ENCODE measurements at regions not wholly inside any gene's neighbourhood (a gene's known extent, or its start where the extent isn't known, plus 50 kb on each side); places are given as distances from the start of the nearest gene placed in this dataset.

- no peaks in the 10 kb centered on the region for H3K4me1 ChIP-seq (ENCODE audit: control insufficient read depth, insufficient read depth, low read length)
- no peak overlapping the region for H3K27ac ChIP-seq (ENCODE audit: insufficient read depth, low read depth, low read length, poor library complexity, severe bottlenecking)
- 53 to 56% methylated on average over 6 of the region's 6 CpGs for WGBS, 2 experiments
- H3K4me3 ChIP-seq (ENCODE audit: insufficient read depth, low read depth, low read length): no peak overlapping the region
- no peaks in the 10 kb centered on the region for H3K36me3 ChIP-seq (ENCODE audit: control insufficient read depth, insufficient read depth, low read length)
- no peaks in the 10 kb centered on the region for H3K9me3 ChIP-seq (ENCODE audit: control insufficient read depth, low read length)
- H3K27me3 ChIP-seq (ENCODE audit: control insufficient read depth, insufficient read depth, low read length, poor library complexity, severe bottlenecking): no peaks in the 10 kb centered on the region
Measured at GRCh38 chrX:40272776-40273175, 175.0 kb upstream of the BCOR start.

- Histone ChIP-seq H3K4me1 (ENCODE audit: control insufficient read depth, insufficient read depth, low read length) (peaks cover 5% of the 10 kb centered on the region), H3K27me3 (ENCODE audit: control insufficient read depth, insufficient read depth, low read length, poor library complexity, severe bottlenecking) (no peaks in the 10 kb centered on the region), H3K4me3 (ENCODE audit: insufficient read depth, low read depth, low read length) (no peak overlapping the region), H3K27ac (ENCODE audit: insufficient read depth, low read depth, low read length, poor library complexity, severe bottlenecking) (no peak overlapping the region), H3K36me3 (ENCODE audit: control insufficient read depth, insufficient read depth, low read length) (no peaks in the 10 kb centered on the region), H3K9me3 (ENCODE audit: control insufficient read depth, low read length) (no peaks in the 10 kb centered on the region)
- 65 to 70% methylated on average over 8 to 9 of the region's 9 CpGs for WGBS, 2 experiments
Measured at GRCh38 chrX:40272141-40272540, 174.4 kb upstream of the BCOR start.

GRCh38 chrX:40268188-40268520, 170.4 kb upstream of the BCOR start:
- Histone ChIP-seq H3K36me3 (ENCODE audit: control insufficient read depth, insufficient read depth, low read length) (no peaks in the 10 kb centered on the region), H3K27me3 (ENCODE audit: control insufficient read depth, insufficient read depth, low read length, poor library complexity, severe bottlenecking) (no peaks in the 10 kb centered on the region), H3K27ac (ENCODE audit: insufficient read depth, low read depth, low read length, poor library complexity, severe bottlenecking) (no peak overlapping the region), H3K9me3 (ENCODE audit: control insufficient read depth, low read length) (no peaks in the 10 kb centered on the region), H3K4me3 (ENCODE audit: insufficient read depth, low read depth, low read length) (no peak overlapping the region), H3K4me1 (ENCODE audit: control insufficient read depth, insufficient read depth, low read length) (peaks cover 9% of the 10 kb centered on the region)
- 91 to 100% methylated on average over 1 to 4 of the region's 4 CpGs for WGBS, 2 experiments

DNA sequence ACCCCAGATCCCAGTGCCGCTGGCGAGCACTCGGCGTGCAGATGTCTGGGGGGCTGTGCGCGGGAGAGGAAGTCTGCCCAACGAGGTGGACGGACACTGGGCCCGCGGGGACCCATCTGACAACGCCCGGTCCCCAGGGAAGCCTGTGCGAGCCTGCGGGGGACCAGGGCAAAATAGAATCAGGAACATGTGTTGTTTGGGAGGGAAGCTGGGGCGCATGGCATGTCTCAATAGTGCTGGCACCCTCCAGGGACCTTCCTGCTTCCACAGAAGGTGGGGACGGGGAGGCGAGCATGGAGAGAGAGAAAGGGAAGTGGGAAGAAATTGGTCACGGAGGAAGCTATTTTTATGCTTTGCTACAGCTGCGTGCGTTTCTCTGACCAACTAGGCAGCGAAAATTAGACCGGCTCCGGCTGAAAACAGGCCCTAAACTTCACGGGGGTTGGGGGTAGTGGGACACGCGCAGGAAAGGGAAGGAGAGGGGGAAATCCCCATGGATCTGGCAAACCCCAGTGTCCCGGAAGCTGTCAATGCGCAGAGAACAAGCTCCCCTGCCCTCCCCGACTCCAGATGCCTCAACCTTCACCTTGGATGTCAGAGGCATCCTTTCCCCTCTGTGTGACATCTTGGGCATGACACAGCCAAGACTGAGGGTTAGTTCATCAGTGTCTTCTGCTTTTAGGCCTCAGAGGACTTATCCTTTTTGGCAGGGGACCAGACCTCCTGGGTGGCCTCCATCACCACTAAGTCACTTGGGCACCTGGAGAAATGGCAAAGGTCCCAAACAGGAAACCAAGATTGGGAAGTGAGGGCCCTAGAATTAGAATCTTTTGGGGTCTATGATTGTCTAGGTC, 169.8 kb upstream of the BCOR start:
- H3K27me3 ChIP-seq (ENCODE audit: control insufficient read depth, insufficient read depth, low read length, poor library complexity, severe bottlenecking): no peaks in the 10 kb centered on the region
- no peak overlapping the region for H3K27ac ChIP-seq (ENCODE audit: insufficient read depth, low read depth, low read length, poor library complexity, severe bottlenecking)
- H3K4me3 ChIP-seq (ENCODE audit: insufficient read depth, low read depth, low read length): no peak overlapping the region
- peaks cover 9% of the 10 kb centered on the region for H3K4me1 ChIP-seq (ENCODE audit: control insufficient read depth, insufficient read depth, low read length)
- no peaks in the 10 kb centered on the region for H3K36me3 ChIP-seq (ENCODE audit: control insufficient read depth, insufficient read depth, low read length)
- no peaks in the 10 kb centered on the region for H3K9me3 ChIP-seq (ENCODE audit: control insufficient read depth, low read length)
- WGBS, 2 experiments: 33 to 36% methylated on average over 29 of the region's 29 CpGs

DNA sequence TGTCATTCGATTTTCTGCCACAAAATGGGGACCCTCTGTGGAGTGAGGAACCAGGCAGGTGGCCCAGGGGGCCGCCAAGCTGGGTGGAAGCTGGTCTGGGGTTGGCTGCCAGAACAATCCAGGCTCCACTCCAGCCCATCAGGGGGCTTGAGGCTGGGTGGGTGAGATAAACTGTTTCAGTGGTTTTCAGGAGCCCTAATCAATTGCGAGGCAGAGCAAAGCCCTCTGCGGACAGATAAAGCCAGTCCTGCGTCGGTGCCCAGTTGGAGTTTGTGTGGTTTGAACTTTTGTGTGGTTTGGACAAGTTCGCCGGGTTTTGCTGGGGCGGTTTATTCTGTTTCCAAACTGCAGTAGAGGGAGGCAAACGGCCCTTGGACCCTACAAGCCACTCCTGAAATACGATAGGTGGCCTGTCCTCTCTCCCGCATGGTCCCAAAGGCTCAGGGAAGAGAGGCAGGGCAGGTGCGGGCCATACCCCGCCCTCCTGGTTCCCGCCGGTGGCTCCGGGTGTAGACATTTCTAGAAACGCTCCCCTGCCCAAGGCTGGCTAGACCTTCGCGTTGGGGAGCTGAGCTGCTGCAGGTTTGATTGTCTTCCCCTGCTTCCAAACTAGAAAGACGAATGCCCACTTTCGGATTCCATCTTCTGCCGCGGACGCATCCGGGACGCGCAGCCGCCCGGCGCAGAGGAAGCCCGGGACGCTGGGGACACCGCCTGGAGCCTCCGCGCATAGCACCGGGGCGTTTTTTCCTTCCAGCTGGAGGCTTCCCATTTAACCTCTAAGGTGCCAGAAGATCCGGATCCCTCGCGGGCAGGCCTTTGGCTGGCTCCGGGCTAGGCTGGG, 169.0 kb upstream of the BCOR start:
- no peaks in the 10 kb centered on the region for H3K9me3 ChIP-seq (ENCODE audit: control insufficient read depth, low read length)
- WGBS, 2 experiments: 10 to 13% methylated on average over 41 to 42 of the region's 42 CpGs
- H3K4me1 ChIP-seq (ENCODE audit: control insufficient read depth, insufficient read depth, low read length): peaks cover 9% of the 10 kb centered on the region
- H3K4me3 ChIP-seq (ENCODE audit: insufficient read depth, low read depth, low read length): peak overlapping the region; percentile 35
- H3K27ac ChIP-seq (ENCODE audit: insufficient read depth, low read depth, low read length, poor library complexity, severe bottlenecking): no peak overlapping the region
- no peaks in the 10 kb centered on the region for H3K27me3 ChIP-seq (ENCODE audit: control insufficient read depth, insufficient read depth, low read length, poor library complexity, severe bottlenecking)
- H3K36me3 ChIP-seq (ENCODE audit: control insufficient read depth, insufficient read depth, low read length): no peaks in the 10 kb centered on the region

- WGBS, 2 experiments: 84 to 87% methylated on average over 5 to 6 of the region's 7 CpGs
- Histone ChIP-seq H3K27ac (ENCODE audit: insufficient read depth, low read depth, low read length, poor library complexity, severe bottlenecking) (no peak overlapping the region), H3K36me3 (ENCODE audit: control insufficient read depth, insufficient read depth, low read length) (no peaks in the 10 kb centered on the region), H3K9me3 (ENCODE audit: control insufficient read depth, low read length) (no peaks in the 10 kb centered on the region), H3K4me3 (ENCODE audit: insufficient read depth, low read depth, low read length) (no peak overlapping the region), H3K4me1 (ENCODE audit: control insufficient read depth, insufficient read depth, low read length) (peaks cover 9% of the 10 kb centered on the region), H3K27me3 (ENCODE audit: control insufficient read depth, insufficient read depth, low read length, poor library complexity, severe bottlenecking) (no peaks in the 10 kb centered on the region)
Measured at GRCh38 chrX:40265936-40266335, 168.2 kb upstream of the BCOR start.

DNA sequence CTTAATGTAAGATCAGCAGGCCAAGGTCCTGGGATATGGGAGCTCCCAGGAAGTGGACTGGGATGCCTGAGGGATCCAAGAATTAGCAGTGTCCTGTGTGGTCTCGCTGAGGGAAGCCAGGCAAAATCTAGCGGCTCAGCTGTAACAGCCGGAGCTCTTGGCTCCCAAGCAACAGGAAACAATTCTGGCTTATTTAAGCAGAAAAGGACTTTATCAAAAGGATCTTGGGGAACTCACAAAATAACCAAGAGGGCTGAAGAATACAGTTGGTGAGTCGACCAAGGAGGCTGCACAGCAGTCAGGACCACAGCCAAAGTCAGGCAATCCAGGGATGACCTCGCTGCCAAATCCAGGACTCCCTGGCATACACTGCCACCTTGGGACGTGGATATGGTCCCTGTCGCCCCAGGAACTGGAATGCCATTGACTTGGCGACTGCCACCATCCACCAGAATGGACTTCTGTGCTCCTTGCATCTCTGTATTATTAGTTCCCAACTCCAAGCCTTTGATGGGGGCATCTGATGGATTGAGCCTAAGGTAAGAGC, 165.3 kb upstream of the BCOR start:
- WGBS, 2 experiments: 86 to 89% methylated on average over 8 of the region's 8 CpGs
- Histone ChIP-seq H3K4me3 (ENCODE audit: insufficient read depth, low read depth, low read length) (no peak overlapping the region), H3K36me3 (ENCODE audit: control insufficient read depth, insufficient read depth, low read length) (no peaks in the 10 kb centered on the region), H3K27ac (ENCODE audit: insufficient read depth, low read depth, low read length, poor library complexity, severe bottlenecking) (no peak overlapping the region), H3K4me1 (ENCODE audit: control insufficient read depth, insufficient read depth, low read length) (peaks cover 9% of the 10 kb centered on the region), H3K27me3 (ENCODE audit: control insufficient read depth, insufficient read depth, low read length, poor library complexity, severe bottlenecking) (no peaks in the 10 kb centered on the region), H3K9me3 (ENCODE audit: control insufficient read depth, low read length) (no peaks in the 10 kb centered on the region)

- no peaks in the 10 kb centered on the region for H3K36me3 ChIP-seq (ENCODE audit: control insufficient read depth, insufficient read depth, low read length)
- H3K4me1 ChIP-seq (ENCODE audit: control insufficient read depth, insufficient read depth, low read length): peaks cover 6% of the 10 kb centered on the region
- WGBS, 2 experiments: 92 to 93% methylated on average over 13 of the region's 13 CpGs
- no peak overlapping the region for H3K4me3 ChIP-seq (ENCODE audit: insufficient read depth, low read depth, low read length)
- no peaks in the 10 kb centered on the region for H3K9me3 ChIP-seq (ENCODE audit: control insufficient read depth, low read length)
- no peak overlapping the region for H3K27ac ChIP-seq (ENCODE audit: insufficient read depth, low read depth, low read length, poor library complexity, severe bottlenecking)
- H3K27me3 ChIP-seq (ENCODE audit: control insufficient read depth, insufficient read depth, low read length, poor library complexity, severe bottlenecking): no peaks in the 10 kb centered on the region
Measured at GRCh38 chrX:40262157-40263013, 164.6 kb upstream of the BCOR start.

DNA sequence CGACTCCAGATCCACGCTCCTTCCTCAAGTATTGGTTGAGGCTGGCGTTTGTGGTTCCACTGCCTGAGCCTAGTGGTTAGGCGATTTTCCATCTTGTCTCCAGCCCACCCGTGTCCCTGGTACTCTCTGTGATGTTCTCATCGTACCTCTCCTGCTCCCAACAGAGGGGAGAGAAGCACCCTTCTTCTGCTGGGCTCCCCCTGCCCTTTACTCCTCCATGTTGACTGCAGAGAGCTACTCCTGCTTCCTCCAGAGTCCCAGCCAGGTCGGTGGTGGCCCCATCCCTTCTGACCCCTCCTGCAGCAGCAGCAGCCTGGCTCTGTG, 164.0 kb upstream of the BCOR start:
- Histone ChIP-seq H3K4me1 (ENCODE audit: control insufficient read depth, insufficient read depth, low read length) (peaks cover 3% of the 10 kb centered on the region), H3K9me3 (ENCODE audit: control insufficient read depth, low read length) (no peaks in the 10 kb centered on the region), H3K4me3 (ENCODE audit: insufficient read depth, low read depth, low read length) (no peak overlapping the region), H3K27me3 (ENCODE audit: control insufficient read depth, insufficient read depth, low read length, poor library complexity, severe bottlenecking) (no peaks in the 10 kb centered on the region), H3K27ac (ENCODE audit: insufficient read depth, low read depth, low read length, poor library complexity, severe bottlenecking) (no peak overlapping the region), H3K36me3 (ENCODE audit: control insufficient read depth, insufficient read depth, low read length) (no peaks in the 10 kb centered on the region)
- WGBS, 2 experiments: 94 to 95% methylated on average over 7 of the region's 7 CpGs
